Islet precursor cell (in vitro differentiated cells): ENCODE measurements at regions not wholly inside any gene's neighbourhood (a gene's known extent, or its start where the extent isn't known, plus 50 kb on each side); places are given as distances from the start of the nearest gene placed in this dataset.
A peak's percentile ranks its signal among the peaks of the same experiment; 100 is the strongest.

Source experiments
- DNase-seq: peaks from one replicate; pipeline ENCODE4 v3.0.0-alpha.2; 2018

- DNase-seq: no peak
Measured at GRCh38 chr13:76157926-76158325, 521.8 kb downstream of the LMO7 start.

GRCh38 chr13:76153239-76153638 is 517.1 kb downstream of the LMO7 start:
- DNase-seq: no peak

GRCh38 chr13:76148926-76149325 is 512.8 kb downstream of the LMO7 start:
- DNase-seq: peak; percentile 83

- DNase-seq: no peak
Measured at GRCh38 chr13:76148374-76148773, 512.2 kb downstream of the LMO7 start.

- no peak for DNase-seq
Measured at GRCh38 chr13:76132532-76132931, 496.4 kb downstream of the LMO7 start.

- DNase-seq: no peak
Measured at GRCh38 chr13:76131551-76131950, 495.4 kb downstream of the LMO7 start.

- no peak for DNase-seq
Measured at GRCh38 chr13:76129305-76130000, 493.3 kb downstream of the LMO7 start.

GRCh38 chr13:76127922-76128321 is 491.8 kb downstream of the LMO7 start:
- DNase-seq: no peak

- no peak for DNase-seq
Measured at GRCh38 chr13:76123548-76123947, 487.4 kb downstream of the LMO7 start.

- DNase-seq: no peak
Measured at GRCh38 chr13:76116751-76117360, 480.7 kb downstream of the LMO7 start.

GRCh38 chr13:76106763-76107162 is 470.6 kb downstream of the LMO7 start:
- no peak for DNase-seq

GRCh38 chr13:76094645-76095044 is 458.5 kb downstream of the LMO7 start:
- no peak for DNase-seq

- DNase-seq: no peak
Measured at GRCh38 chr13:76091076-76091475, 454.9 kb downstream of the LMO7 start.

GRCh38 chr13:76086729-76087128 is 450.6 kb downstream of the LMO7 start:
- no peak for DNase-seq

- no peak for DNase-seq
Measured at GRCh38 chr13:76067850-76068249, 431.7 kb downstream of the LMO7 start.

- DNase-seq: no peak
Measured at GRCh38 chr13:76053181-76053580, 417.1 kb downstream of the LMO7 start.

- DNase-seq: no peak
Measured at GRCh38 chr13:76049376-76049746, 413.2 kb downstream of the LMO7 start.

- no peak for DNase-seq
Measured at GRCh38 chr13:76048675-76049375, 412.7 kb downstream of the LMO7 start.

- DNase-seq: no peak
Measured at GRCh38 chr13:76048131-76048530, 412.0 kb downstream of the LMO7 start.

GRCh38 chr13:76043874-76044273 is 407.7 kb downstream of the LMO7 start:
- no peak for DNase-seq

GRCh38 chr13:76038920-76039716 is 403.0 kb downstream of the LMO7 start:
- DNase-seq: no peak

GRCh38 chr13:76036176-76036575 is 400.0 kb downstream of the LMO7 start:
- DNase-seq: no peak

- DNase-seq: no peak
Measured at GRCh38 chr13:76035711-76036110, 399.6 kb downstream of the LMO7 start.
